ENCODE measurements at regions not wholly inside any gene's neighbourhood (a gene's known extent, or its start where the extent isn't known, plus 50 kb on each side); places are given as distances from the start of the nearest gene placed in this dataset.

- TF ChIP-seq EZH2 (IDR thresholded peaks at IDR 0.05) = no peak
- no peak for TF ChIP-seq POLR2AphosphoS5 (IDR thresholded peaks at IDR 0.05; ENCODE audit: borderline replicate concordance, low read depth, low read length)
Observed at GRCh38 chr9:81037889-81038288, 651.5 kb downstream of the TLE1 start.
